GM19025 (cell line): ENCODE measurements at regions not wholly inside any gene's neighbourhood (a gene's known extent, or its start where the extent isn't known, plus 50 kb on each side); places are given as distances from the start of the nearest gene placed in this dataset.
"Not testable (repeated sequence)": the region's sequence is repeated elsewhere in the genome, so short reads cannot be mapped to it uniquely, and the experiment has no call there.

Source experiments
- ATAC-seq: cut with Tn5 transposase; IDR thresholded peaks from one replicate; pipeline ENCODE4 v1.9.1; 2021; ENCODE audit warnings: mild to moderate bottlenecking, low read depth, moderate library complexity; ENCODE audit not compliant: unreplicated experiment

GRCh38 chr20:29410806-29411457, 1846.5 kb upstream of the DEFB115 start:
- ATAC-seq, result no peak

GRCh38 chr20:29411458-29411820, 1846.0 kb upstream of the DEFB115 start:
- not testable (repeated sequence) for ATAC-seq

GRCh38 chr20:29419378-29419777, 1838.1 kb upstream of the DEFB115 start:
- no peak for ATAC-seq

GRCh38 chr20:29427201-29428060, 1830.0 kb upstream of the DEFB115 start:
- no peak for ATAC-seq

- ATAC-seq, result no peak
These were observed 1826.9 kb upstream of the DEFB115 start for GRCh38 chr20:29430531-29430930.

- not testable (repeated sequence) for ATAC-seq
These were observed 1816.7 kb upstream of the DEFB115 start for GRCh38 chr20:29440721-29441120.

GRCh38 chr20:29443206-29443781, 1814.2 kb upstream of the DEFB115 start:
- ATAC-seq, result not testable (repeated sequence)

GRCh38 chr20:29443819-29444218, 1813.6 kb upstream of the DEFB115 start:
- peak; percentile 92 for ATAC-seq

GRCh38 chr20:29445050-29445907, 1812.2 kb upstream of the DEFB115 start:
- not testable (repeated sequence) for ATAC-seq

- ATAC-seq, result not testable (repeated sequence)
These were observed 1809.7 kb upstream of the DEFB115 start for GRCh38 chr20:29447517-29448484.

GRCh38 chr20:29448806-29449470, 1808.5 kb upstream of the DEFB115 start:
- no peak for ATAC-seq

GRCh38 chr20:29452186-29452585, 1805.3 kb upstream of the DEFB115 start:
- no peak for ATAC-seq

- not testable (repeated sequence) for ATAC-seq
These were observed 1800.3 kb upstream of the DEFB115 start for GRCh38 chr20:29456987-29457693.

- no peak for ATAC-seq
These were observed 1784.9 kb upstream of the DEFB115 start for GRCh38 chr20:29472606-29473005.

GRCh38 chr20:29492840-29493239, 1764.6 kb upstream of the DEFB115 start:
- not testable (repeated sequence) for ATAC-seq

GRCh38 chr20:29496767-29497166, 1760.7 kb upstream of the DEFB115 start:
- not testable (repeated sequence) for ATAC-seq

- ATAC-seq, result no peak
These were observed 1760.2 kb upstream of the DEFB115 start for GRCh38 chr20:29497261-29497671.

- not testable (repeated sequence) for ATAC-seq
These were observed 1759.8 kb upstream of the DEFB115 start for GRCh38 chr20:29497684-29498083.
